ENCODE measurements at regions not wholly inside any gene's neighbourhood (a gene's known extent, or its start where the extent isn't known, plus 50 kb on each side); places are given as distances from the start of the nearest gene placed in this dataset.

DNA sequence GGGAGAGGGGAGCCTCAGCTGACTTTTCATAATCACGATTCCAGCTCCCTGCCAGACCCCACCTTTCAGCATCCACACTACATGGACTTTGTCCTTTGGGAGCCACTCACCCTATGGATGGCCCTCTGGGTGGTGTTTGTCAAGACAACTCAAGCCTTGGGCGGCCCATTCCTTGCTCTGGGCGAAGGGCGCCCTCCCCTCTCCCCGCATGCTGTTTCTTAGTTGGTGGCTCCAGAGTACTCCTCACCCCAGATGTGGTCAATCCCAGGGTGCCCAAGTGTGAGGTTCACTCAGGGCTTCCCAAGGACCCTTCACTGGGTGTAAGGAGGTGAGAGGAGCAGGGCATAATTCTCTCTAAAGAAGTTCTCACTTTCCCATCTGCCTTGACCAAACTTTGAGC is 710.0 kb downstream of the QKI start:
- TF ChIP-seq SIN3A (IDR thresholded peaks at IDR 0.05; ENCODE audit: borderline replicate concordance, insufficient read depth, low read length) (no peak), TAF1 (IDR thresholded peaks at IDR 0.05; ENCODE audit: borderline replicate concordance, insufficient read depth, low read length) (no peak)

GRCh38 chr6:164122109-164122508 is 707.6 kb downstream of the QKI start:
- no peak for TF ChIP-seq REST (IDR thresholded peaks at IDR 0.05; ENCODE audit: insufficient read depth in 1 of 2, low read depth in 2 of 2, low read length in 2 of 2)
- no peak for TF ChIP-seq TAF1 (IDR thresholded peaks at IDR 0.05; ENCODE audit: borderline replicate concordance, insufficient read depth, low read length)
- no peak for TF ChIP-seq FOXP2 (optimal IDR thresholded peaks at IDR 0.05; ENCODE audit: borderline replicate concordance, extremely low read depth, extremely low read length, insufficient read depth)

DNA sequence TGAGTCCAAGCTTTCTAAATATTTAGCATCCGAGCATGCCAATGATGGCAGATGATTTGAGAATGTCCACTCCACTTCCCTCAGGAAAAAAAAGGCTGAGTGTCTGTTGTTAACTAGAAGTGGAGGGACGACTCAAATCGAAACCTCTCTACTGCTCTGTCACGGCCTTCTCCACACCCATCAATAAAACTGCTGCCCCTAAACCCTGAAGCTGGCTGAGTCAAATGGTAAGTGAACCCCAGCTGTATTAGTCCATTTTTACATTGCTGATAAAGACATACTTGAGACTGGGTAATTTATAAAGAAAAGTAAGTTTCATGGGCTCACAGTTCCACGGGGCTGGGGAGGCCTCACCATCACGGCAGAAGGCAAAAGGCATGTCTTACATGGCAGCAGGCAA is 707.0 kb downstream of the QKI start:
- TF ChIP-seq REST (IDR thresholded peaks at IDR 0.05; ENCODE audit: insufficient read depth in 1 of 2, low read depth in 2 of 2, low read length in 2 of 2) (no peak), TAF1 (IDR thresholded peaks at IDR 0.05; ENCODE audit: borderline replicate concordance, insufficient read depth, low read length) (no peak), SIN3A (IDR thresholded peaks at IDR 0.05; ENCODE audit: borderline replicate concordance, insufficient read depth, low read length) (no peak), FOXP2 (optimal IDR thresholded peaks at IDR 0.05; ENCODE audit: borderline replicate concordance, extremely low read depth, extremely low read length, insufficient read depth) (no peak), POLR2AphosphoS5 (IDR thresholded peaks at IDR 0.05; ENCODE audit: low read depth, low read length) (no peak)

DNA sequence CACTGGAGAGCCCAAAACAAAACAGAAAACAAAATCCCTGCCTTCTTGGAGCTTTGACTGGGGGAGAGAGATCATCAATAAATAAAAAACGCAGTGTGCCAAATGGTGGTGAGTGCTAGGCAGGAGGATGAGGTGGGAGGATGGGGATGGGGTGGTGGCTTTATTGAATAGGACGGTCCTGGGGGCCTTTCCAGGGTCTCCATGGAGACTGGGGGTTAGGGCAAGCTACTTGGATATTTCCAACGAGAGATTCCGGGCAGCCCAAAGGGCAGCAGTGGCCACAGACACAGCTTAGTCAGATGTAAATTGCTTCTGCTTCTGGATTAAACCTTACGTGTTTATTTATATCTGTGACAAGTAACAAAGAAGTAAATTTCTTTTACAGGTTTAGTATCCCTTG is 700.1 kb downstream of the QKI start:
- no peak for TF ChIP-seq SIN3A (IDR thresholded peaks at IDR 0.05; ENCODE audit: borderline replicate concordance, insufficient read depth, low read length)
- TF ChIP-seq REST (IDR thresholded peaks at IDR 0.05; ENCODE audit: insufficient read depth in 1 of 2, low read depth in 2 of 2, low read length in 2 of 2) = no peak
- no peak for TF ChIP-seq TAF1 (IDR thresholded peaks at IDR 0.05; ENCODE audit: borderline replicate concordance, insufficient read depth, low read length)
- TF ChIP-seq POLR2AphosphoS5 (IDR thresholded peaks at IDR 0.05; ENCODE audit: low read depth, low read length) = no peak
- no peak for TF ChIP-seq FOXP2 (optimal IDR thresholded peaks at IDR 0.05; ENCODE audit: borderline replicate concordance, extremely low read depth, extremely low read length, insufficient read depth)

- TF ChIP-seq REST (IDR thresholded peaks at IDR 0.05; ENCODE audit: insufficient read depth in 1 of 2, low read depth in 2 of 2, low read length in 2 of 2) (no peak), FOXP2 (optimal IDR thresholded peaks at IDR 0.05; ENCODE audit: borderline replicate concordance, extremely low read depth, extremely low read length, insufficient read depth) (no peak), SIN3A (IDR thresholded peaks at IDR 0.05; ENCODE audit: borderline replicate concordance, insufficient read depth, low read length) (no peak), TAF1 (IDR thresholded peaks at IDR 0.05; ENCODE audit: borderline replicate concordance, insufficient read depth, low read length) (no peak), POLR2AphosphoS5 (IDR thresholded peaks at IDR 0.05; ENCODE audit: low read depth, low read length) (no peak)
Measured at GRCh38 chr6:164114051-164114450, 699.5 kb downstream of the QKI start.
